ENCODE measurements at regions not wholly inside any gene's neighbourhood (a gene's known extent, or its start where the extent isn't known, plus 50 kb on each side); places are given as distances from the start of the nearest gene placed in this dataset.

DNA sequence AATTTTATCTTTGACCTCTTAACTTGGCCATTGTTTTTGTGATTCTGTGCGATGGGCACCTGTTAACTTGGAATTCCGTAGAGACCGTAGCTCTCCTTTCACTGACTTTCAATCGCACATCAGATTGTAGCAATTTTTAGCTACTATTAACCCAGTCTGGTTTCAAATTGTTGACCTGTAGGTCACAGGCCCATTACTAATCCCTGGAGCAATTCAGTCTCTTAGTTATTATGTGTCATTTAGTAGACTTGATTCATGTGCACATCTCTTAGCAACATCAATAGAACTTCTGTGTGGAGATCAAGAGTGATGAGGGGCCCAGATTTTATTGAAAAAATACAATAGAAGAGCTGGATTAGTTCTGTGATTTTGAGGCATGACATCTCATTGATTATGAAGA, 549.6 kb upstream of the SLC10A2 start:
- no peak for TF ChIP-seq YY1 (IDR thresholded peaks at IDR 0.05; ENCODE audit: low read depth)
- TF ChIP-seq TAF1 (IDR thresholded peaks at IDR 0.05; ENCODE audit: low read depth), result no peak
- TF ChIP-seq, protein P1, sequence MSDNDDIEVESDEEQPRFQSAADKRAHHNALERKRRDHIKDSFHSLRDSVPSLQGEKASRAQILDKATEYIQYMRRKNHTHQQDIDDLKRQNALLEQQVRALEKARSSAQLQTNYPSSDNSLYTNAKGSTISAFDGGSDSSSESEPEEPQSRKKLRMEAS (IDR thresholded peaks at IDR 0.05), result no peak
- no peak for TF ChIP-seq CREB1 (IDR thresholded peaks at IDR 0.05; ENCODE audit: low read depth)
- TF ChIP-seq EP300 (IDR thresholded peaks at IDR 0.05; ENCODE audit: borderline replicate concordance), result no peak
- TF ChIP-seq FOXM1 (IDR thresholded peaks at IDR 0.05; ENCODE audit: borderline replicate concordance, low read depth), result no peak
- TF ChIP-seq ZBTB7A (IDR thresholded peaks at IDR 0.05; ENCODE audit: low read depth), result no peak
- TF ChIP-seq, protein P2, sequence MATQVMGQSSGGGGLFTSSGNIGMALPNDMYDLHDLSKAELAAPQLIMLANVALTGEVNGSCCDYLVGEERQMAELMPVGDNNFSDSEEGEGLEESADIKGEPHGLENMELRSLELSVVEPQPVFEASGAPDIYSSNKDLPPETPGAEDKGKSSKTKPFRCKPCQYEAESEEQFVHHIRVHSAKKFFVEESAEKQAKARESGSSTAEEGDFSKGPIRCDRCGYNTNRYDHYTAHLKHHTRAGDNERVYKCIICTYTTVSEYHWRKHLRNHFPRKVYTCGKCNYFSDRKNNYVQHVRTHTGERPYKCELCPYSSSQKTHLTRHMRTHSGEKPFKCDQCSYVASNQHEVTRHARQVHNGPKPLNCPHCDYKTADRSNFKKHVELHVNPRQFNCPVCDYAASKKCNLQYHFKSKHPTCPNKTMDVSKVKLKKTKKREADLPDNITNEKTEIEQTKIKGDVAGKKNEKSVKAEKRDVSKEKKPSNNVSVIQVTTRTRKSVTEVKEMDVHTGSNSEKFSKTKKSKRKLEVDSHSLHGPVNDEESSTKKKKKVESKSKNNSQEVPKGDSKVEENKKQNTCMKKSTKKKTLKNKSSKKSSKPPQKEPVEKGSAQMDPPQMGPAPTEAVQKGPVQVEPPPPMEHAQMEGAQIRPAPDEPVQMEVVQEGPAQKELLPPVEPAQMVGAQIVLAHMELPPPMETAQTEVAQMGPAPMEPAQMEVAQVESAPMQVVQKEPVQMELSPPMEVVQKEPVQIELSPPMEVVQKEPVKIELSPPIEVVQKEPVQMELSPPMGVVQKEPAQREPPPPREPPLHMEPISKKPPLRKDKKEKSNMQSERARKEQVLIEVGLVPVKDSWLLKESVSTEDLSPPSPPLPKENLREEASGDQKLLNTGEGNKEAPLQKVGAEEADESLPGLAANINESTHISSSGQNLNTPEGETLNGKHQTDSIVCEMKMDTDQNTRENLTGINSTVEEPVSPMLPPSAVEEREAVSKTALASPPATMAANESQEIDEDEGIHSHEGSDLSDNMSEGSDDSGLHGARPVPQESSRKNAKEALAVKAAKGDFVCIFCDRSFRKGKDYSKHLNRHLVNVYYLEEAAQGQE (IDR thresholded peaks at IDR 0.05; ENCODE audit: low read depth), result no peak
- TF ChIP-seq RAD21 (IDR thresholded peaks at IDR 0.05; ENCODE audit: low read depth), result no peak
- no peak for TF ChIP-seq TEAD4 (IDR thresholded peaks at IDR 0.05)
- TF ChIP-seq NFIC (IDR thresholded peaks at IDR 0.05), result no peak
- no peak for TF ChIP-seq EGR1 (IDR thresholded peaks at IDR 0.05)
- TF ChIP-seq CEBPB (IDR thresholded peaks at IDR 0.05), result no peak
